AG04450 (cell line): ENCODE measurements at regions not wholly inside any gene's neighbourhood (a gene's known extent, or its start where the extent isn't known, plus 50 kb on each side); places are given as distances from the start of the nearest gene placed in this dataset.

Experiments
- CTCF ChIA-PET: fragments of 300-600, 350-600 bp; formaldehyde crosslinking; extraction: SDS; loops from one replicate; lab custom pipeline; 2022; ENCODE audit warnings: antibody characterized with exemption, inconsistent platforms; lab: Charles Lee
- POLR2A ChIA-PET: fragments of 350-600 bp; formaldehyde crosslinking; extraction: SDS; loops from one replicate; lab custom pipeline; 2021; ENCODE audit warnings: antibody characterized with exemption, inconsistent platforms; lab: Yijun Ruan, JAX
- DNase-seq: peaks from one replicate; pipeline ENCODE4 v3.0.0-alpha.2; 2011; ENCODE audit warnings: low read depth, low spot score
- H3K27ac ChIP-seq: one replicate; pipeline ENCODE4 v1.5.1; 2012; ENCODE audit warnings: low read depth, low read length, control low read depth
- H3K27me3 ChIP-seq: one replicate; pipeline ENCODE4 v1.6.0; 2012; ENCODE audit warnings: low read length; ENCODE audit not compliant: control insufficient read depth, insufficient read depth
- H3K4me3 ChIP-seq: 2 replicates; pipeline ENCODE4 v1.5.1; 2011; ENCODE audit warnings: mild to moderate bottlenecking, low read depth, low read length, control low read depth
- H3K9me3 ChIP-seq: 2 replicates; pipeline ENCODE4 v1.5.1; 2012; ENCODE audit warnings: low read length; ENCODE audit not compliant: control insufficient read depth, insufficient read depth
- CTCF ChIP-seq: IDR thresholded peaks from 2 replicates; pipeline ENCODE4 v1.5.1; 2011; ENCODE audit warnings: low read depth, low read length, control low read depth, inconsistent platforms

DNA sequence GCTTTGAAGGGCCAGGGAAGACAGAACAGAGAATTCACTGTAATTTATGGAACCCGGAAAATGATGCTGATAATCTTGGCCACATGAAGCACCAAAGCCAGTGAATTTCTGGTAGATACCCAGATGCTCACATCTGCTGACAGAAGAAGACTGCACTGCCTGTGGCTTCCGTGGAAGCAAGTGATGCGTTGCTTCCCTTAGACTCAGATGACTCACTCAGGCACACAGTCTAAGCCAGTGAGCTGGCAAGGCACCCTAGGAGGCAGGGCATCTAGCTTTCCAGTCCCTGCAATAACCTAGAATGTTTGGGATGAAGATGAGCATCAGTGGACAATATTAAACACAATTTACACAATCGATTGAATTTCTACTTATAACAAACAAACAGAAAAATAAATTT lies 284.7 kb downstream of the CMPK2 start:
- no peak for TF ChIP-seq CTCF
- H3K27ac ChIP-seq = no peak overlapping the region
- POLR2A ChIA-PET = no interaction called here
- peak; percentile 45 for DNase-seq
- no peak overlapping the region for H3K4me3 ChIP-seq
- no peaks in the 10 kb centered on the region for H3K27me3 ChIP-seq
- CTCF ChIA-PET = no interaction called here
- no peaks in the 10 kb centered on the region for H3K9me3 ChIP-seq

DNA sequence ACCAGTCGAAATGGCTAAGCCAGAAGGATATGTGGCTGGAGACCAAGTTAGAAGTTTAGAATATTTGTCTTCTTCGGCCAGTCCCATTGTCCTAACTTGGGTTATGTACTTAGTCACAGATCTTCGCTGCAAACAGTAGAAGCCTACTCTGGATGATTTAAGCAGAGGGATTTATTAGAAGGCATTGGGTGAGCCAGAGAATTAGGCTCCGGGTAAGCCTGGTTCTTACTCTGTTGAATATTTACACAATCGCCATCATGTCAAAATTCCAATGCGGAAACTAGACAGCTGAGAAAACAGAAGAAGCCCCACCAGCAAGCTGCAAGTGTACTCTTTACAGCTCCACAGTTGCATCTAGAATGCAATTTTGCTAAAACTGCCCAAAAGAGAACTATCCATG lies 276.6 kb downstream of the CMPK2 start:
- Histone ChIP-seq H3K27ac (no peak overlapping the region), H3K4me3 (no peak overlapping the region), H3K9me3 (no peaks in the 10 kb centered on the region), H3K27me3 (no peaks in the 10 kb centered on the region)
- CTCF ChIA-PET = no interaction called here
- no peak for DNase-seq
- no peak for TF ChIP-seq CTCF
- POLR2A ChIA-PET = no interaction called here

DNA sequence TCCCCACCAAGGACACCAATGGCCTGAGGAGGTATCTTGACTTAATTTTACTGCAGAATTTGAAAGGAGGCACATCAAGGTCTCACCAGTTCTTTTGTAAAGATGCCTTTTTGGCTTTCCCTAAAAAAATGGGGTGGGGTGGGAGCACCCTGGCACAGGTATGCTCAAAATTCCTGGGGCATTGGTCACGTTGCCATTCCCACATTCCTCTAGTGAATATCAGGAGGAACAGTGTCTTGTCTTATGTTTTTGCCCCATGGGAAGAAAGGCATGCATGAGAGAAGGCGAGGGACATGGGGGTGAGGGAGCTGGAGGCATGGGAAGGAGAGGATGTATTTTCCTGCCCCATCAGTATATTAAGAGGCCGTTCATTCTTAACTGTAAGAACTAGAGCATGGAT lies 275.3 kb downstream of the CMPK2 start:
- no peak for TF ChIP-seq CTCF
- ChIA-PET POLR2A (no interaction called here), CTCF (no interaction called here)
- Histone ChIP-seq H3K9me3 (no peaks in the 10 kb centered on the region), H3K4me3 (no peak overlapping the region), H3K27me3 (no peaks in the 10 kb centered on the region), H3K27ac (no peak overlapping the region)
- DNase-seq = no peak

DNA sequence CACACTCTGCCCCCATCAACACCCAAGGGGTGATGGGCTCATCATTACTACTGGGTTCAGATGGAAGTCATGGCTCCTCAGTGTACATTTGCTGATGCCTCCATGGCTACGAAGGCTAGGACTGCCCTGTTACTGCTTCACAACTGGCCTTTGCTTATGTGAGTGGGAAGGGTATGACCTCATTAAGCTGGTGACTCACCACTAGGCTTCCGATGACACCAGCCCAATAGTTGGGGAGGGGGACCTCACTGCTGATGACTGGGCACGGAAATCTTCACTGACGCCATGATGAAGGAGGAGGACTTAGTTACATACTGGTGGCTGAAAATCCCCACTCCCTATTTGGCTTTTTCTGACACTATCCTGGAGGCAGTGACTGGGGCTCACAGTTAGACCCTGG lies 263.2 kb downstream of the CMPK2 start:
- CTCF ChIA-PET = no interaction called here
- DNase-seq = no peak

DNA sequence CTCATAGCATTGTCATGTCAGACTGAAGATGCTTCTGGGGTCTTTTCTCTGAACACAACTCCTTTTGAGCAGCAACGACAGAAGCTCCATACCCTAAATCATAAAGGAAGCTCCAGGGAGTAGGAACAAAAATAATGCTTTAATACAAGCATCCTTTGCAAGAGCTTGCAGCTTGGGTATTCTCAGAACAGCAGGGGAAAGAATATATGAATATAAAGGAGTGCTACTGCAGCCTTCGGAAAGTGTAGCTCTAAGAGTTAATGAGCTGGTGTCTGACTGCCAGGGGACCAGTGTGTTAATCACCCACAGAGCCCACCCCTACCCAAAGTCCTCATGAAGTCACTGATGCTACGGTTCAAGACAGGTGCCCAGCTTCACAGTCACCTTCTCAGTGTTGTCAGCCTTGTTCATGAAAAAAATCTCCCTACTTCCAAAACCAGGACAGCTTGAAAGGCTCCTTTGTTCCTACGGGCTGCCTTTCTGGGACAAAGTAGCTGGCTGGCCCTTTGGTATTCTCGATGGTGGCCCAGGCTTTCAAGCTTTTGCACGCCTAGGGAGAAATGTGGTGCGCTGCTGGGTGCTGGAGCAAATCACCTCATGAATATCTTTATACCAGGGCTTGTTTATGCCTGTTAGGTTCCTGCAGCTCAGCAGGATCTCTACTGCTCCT lies 259.7 kb downstream of the CMPK2 start:
- Histone ChIP-seq H3K27me3 (no peaks in the 10 kb centered on the region), H3K27ac (no peak overlapping the region), H3K9me3 (no peaks in the 10 kb centered on the region), H3K4me3 (no peak overlapping the region)
- CTCF ChIA-PET = no interaction called here
- no peak for TF ChIP-seq CTCF
- DNase-seq = no peak
- POLR2A ChIA-PET = no interaction called here

More for the DNA sequence above, 263.2 kb downstream of the CMPK2 start:
- no peak for TF ChIP-seq CTCF
- H3K9me3 ChIP-seq = no peaks in the 10 kb centered on the region
- no peak overlapping the region for H3K27ac ChIP-seq
- POLR2A ChIA-PET = no interaction called here
- H3K27me3 ChIP-seq = no peaks in the 10 kb centered on the region
- no peak overlapping the region for H3K4me3 ChIP-seq
